GM12892 (cell line): ENCODE measurements at regions not wholly inside any gene's neighbourhood (a gene's known extent, or its start where the extent isn't known, plus 50 kb on each side); places are given as distances from the start of the nearest gene placed in this dataset.
"Not testable (repeated sequence)": the region's sequence is repeated elsewhere in the genome, so short reads cannot be mapped to it uniquely, and the experiment has no call there.

Experiments used
- POLR2A ChIP-seq: IDR thresholded peaks from 2 replicates; pipeline ENCODE4 v1.6.1; 2011; ENCODE audit warnings: low read depth, low read length, control low read depth
- POLR2AphosphoS5 ChIP-seq: IDR thresholded peaks from 2 replicates; pipeline ENCODE4 v1.6.1; 2011; ENCODE audit warnings: low read depth, low read length, control low read depth
- TAF1 ChIP-seq: IDR thresholded peaks from 2 replicates; pipeline ENCODE4 v1.6.1; 2011; ENCODE audit warnings: low read depth, mild to moderate bottlenecking, control low read depth, low read length, borderline replicate concordance

- not testable (repeated sequence) for TF ChIP-seq POLR2AphosphoS5, POLR2A, TAF1
Measured at GRCh38 chr1:70802625-70803024, 245.0 kb downstream of the PTGER3 start.
